Astrocyte of the hippocampus (primary cell): ENCODE measurements at regions not wholly inside any gene's neighbourhood (a gene's known extent, or its start where the extent isn't known, plus 50 kb on each side); places are given as distances from the start of the nearest gene placed in this dataset.
"Not testable (repeated sequence)": the region's sequence is repeated elsewhere in the genome, so short reads cannot be mapped to it uniquely, and the experiment has no call there.

Experiments
- DNase-seq: peaks from one replicate; pipeline ENCODE4 v3.0.0; 2011; ENCODE audit warnings: low read depth, low spot score

GRCh38 chr3:103167850-103168249, 733.0 kb downstream of the ZPLD1 start:
- no peak for DNase-seq

GRCh38 chr3:103169289-103169688, 734.5 kb downstream of the ZPLD1 start:
- no peak for DNase-seq

GRCh38 chr3:103170651-103171050, 735.8 kb downstream of the ZPLD1 start:
- no peak for DNase-seq

GRCh38 chr3:103173940-103174339, 739.1 kb downstream of the ZPLD1 start:
- no peak for DNase-seq

- DNase-seq, result no peak
Observed at GRCh38 chr3:103181160-103181559, 746.3 kb downstream of the ZPLD1 start.

- peak; percentile 3 for DNase-seq
Observed at GRCh38 chr3:103184772-103185171, 750.0 kb downstream of the ZPLD1 start.

GRCh38 chr3:103189941-103190340, 755.1 kb downstream of the ZPLD1 start:
- DNase-seq, result no peak

- DNase-seq, result peak; percentile 9
Observed at GRCh38 chr3:103195216-103195615, 760.4 kb downstream of the ZPLD1 start.

- no peak for DNase-seq
Observed at GRCh38 chr3:103203441-103203840, 768.6 kb downstream of the ZPLD1 start.

- DNase-seq, result no peak
Observed at GRCh38 chr3:103210583-103210982, 775.8 kb downstream of the ZPLD1 start.

GRCh38 chr3:103218146-103218545, 783.3 kb downstream of the ZPLD1 start:
- peak; percentile 2 for DNase-seq

- DNase-seq, result peak; percentile 12
Observed at GRCh38 chr3:103218793-103219192, 784.0 kb downstream of the ZPLD1 start.

- DNase-seq, result no peak
Observed at GRCh38 chr3:103227651-103228050, 792.8 kb downstream of the ZPLD1 start.

- DNase-seq, result no peak
Observed at GRCh38 chr3:103247459-103247858, 812.6 kb downstream of the ZPLD1 start.

GRCh38 chr3:103254827-103255226, 820.0 kb downstream of the ZPLD1 start:
- DNase-seq, result not testable (repeated sequence)

GRCh38 chr3:103269287-103269686, 834.5 kb downstream of the ZPLD1 start:
- DNase-seq, result no peak

GRCh38 chr3:103271575-103271974, 836.8 kb downstream of the ZPLD1 start:
- DNase-seq, result no peak

- peak; percentile 34 for DNase-seq
Observed at GRCh38 chr3:103295974-103296570, 861.3 kb downstream of the ZPLD1 start.

- DNase-seq, result not testable (repeated sequence)
Observed at GRCh38 chr3:103297502-103297901, 862.7 kb downstream of the ZPLD1 start.

- DNase-seq, result no peak
Observed at GRCh38 chr3:103306104-103306503, 871.3 kb downstream of the ZPLD1 start.

- no peak for DNase-seq
Observed at GRCh38 chr3:103308921-103309320, 874.1 kb downstream of the ZPLD1 start.

GRCh38 chr3:103319912-103320311, 885.1 kb downstream of the ZPLD1 start:
- DNase-seq, result peak; percentile 9

- DNase-seq, result no peak
Observed at GRCh38 chr3:103337179-103337845, 902.5 kb downstream of the ZPLD1 start.
